GM12864 (cell line): ENCODE measurements at regions not wholly inside any gene's neighbourhood (a gene's known extent, or its start where the extent isn't known, plus 50 kb on each side); places are given as distances from the start of the nearest gene placed in this dataset.

ENCODE experiments used
- DNase-seq: peaks from one replicate; pipeline ENCODE4 v3.0.0-alpha.2; 2011; ENCODE audit warnings: low read depth
- H3K4me3 ChIP-seq: 2 replicates; pipeline ENCODE4 v1.5.1; 2011; ENCODE audit warnings: mild to moderate bottlenecking, low read depth, low read length, control low read depth
- CTCF ChIP-seq: IDR thresholded peaks from 2 replicates; pipeline ENCODE4 v1.5.1; 2011; ENCODE audit warnings: low read depth, mild to moderate bottlenecking, moderate library complexity, low read length, control low read depth, inconsistent platforms; ENCODE audit errors: missing control alignments

DNA sequence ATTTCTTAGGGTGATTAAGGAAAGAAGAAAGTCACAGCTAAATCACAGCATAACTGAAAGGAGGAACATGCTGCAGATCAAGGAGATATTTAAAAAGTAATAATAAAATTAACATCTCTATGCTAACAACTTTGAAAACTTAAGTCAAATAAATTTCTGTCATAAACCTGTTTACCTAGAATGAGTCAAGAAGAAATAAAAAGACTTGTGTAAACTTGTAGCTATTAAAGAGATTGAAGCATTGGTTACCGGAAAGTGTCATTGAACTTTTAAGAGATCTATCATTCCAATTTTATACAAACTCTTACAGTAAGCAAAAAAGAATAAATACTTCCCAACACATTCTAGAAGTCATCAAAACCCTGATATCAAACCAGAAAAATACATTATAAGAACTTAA is 520.1 kb upstream of the SYT4 start:
- no peak for DNase-seq
- TF ChIP-seq CTCF, result no peak
- no peak overlapping the region for H3K4me3 ChIP-seq

- no peak for TF ChIP-seq CTCF
- H3K4me3 ChIP-seq, result no peak overlapping the region
- no peak for DNase-seq
Measured at GRCh38 chr18:43800584-43800983, 523.3 kb upstream of the SYT4 start.

GRCh38 chr18:43805646-43806194 is 528.4 kb upstream of the SYT4 start:
- H3K4me3 ChIP-seq, result no peak overlapping the region
- no peak for DNase-seq
- no peak for TF ChIP-seq CTCF

DNA sequence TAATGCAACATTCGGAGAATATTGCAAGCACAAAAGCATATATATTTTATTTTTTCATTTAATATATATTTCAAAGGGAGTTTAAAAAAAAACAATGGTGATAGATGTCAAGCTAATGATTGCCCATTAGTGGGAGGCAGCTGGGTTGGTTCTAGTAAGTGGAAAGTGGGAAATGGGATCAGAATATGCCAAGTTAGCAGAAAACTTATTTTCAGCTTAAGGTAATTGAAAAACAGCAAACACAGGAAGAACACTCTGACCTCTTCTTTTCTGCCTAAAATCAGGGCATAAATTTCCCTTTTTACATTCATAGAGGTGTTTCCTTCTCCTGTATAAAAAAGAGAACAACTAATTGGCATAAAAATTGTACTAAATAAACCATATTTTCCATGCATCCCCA is 535.3 kb upstream of the SYT4 start:
- no peak overlapping the region for H3K4me3 ChIP-seq
- DNase-seq, result no peak
- no peak for TF ChIP-seq CTCF

DNA sequence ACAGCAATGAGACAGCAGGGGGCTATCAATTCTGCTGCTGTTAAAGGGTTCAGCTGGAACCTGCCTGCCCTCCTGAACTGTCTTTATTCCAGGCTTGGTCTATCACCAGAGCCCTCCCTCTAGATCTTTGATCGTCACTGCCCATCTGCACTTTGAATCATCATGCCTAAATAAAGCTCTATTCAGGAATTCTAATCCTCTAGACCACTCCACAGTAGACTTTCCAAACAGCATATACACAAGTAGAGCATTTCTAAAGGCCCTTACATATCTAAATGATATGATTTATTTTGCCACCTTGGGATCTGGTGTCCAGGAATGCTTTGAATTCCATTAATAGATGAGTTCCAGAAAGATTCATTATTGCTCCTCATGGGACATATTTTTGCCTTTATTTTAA is 542.1 kb upstream of the SYT4 start:
- TF ChIP-seq CTCF, result no peak
- DNase-seq, result no peak
- H3K4me3 ChIP-seq, result no peak overlapping the region

DNA sequence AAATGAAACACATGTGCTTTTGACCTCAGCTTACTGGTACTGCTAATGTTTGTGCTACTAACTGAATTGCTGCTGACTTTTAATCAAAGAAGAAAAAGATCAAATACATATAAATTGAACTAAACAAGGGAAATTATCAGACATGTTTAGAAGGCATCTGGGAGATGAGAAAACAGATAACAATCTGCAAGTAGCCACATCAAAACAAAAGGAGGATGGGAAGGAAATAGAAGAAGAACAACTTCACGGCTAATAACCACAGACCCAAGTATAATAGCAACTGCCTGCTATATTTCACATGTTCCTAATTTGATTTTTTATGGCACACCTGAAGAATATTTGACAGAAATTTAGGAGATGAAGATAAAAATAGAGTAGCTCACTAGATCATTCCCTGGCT is 542.6 kb upstream of the SYT4 start:
- no peak for TF ChIP-seq CTCF
- H3K4me3 ChIP-seq, result no peak overlapping the region
- DNase-seq, result no peak

DNA sequence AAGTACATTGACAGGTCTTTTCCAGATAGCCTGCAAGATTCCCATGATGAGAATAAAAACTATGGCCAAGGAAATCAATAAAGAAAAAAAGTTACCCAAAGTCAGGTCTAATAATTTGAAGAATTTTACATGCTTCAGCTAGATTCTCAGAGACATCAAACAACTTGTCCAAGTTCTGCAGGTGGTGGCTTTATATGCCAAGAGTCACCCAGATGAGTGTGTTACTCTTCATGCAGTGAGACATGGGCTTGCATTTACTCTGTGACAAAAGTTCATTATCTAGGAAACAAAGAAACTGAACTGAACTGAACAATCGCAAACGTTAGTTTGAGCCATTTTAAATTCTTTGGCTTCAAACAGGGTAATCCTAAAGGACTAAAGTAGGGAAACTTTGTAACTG is 548.5 kb upstream of the SYT4 start:
- no peak for TF ChIP-seq CTCF
- DNase-seq, result no peak
- no peak overlapping the region for H3K4me3 ChIP-seq
